Chondrocyte (in vitro differentiated cells): ENCODE measurements at regions not wholly inside any gene's neighbourhood (a gene's known extent, or its start where the extent isn't known, plus 50 kb on each side); places are given as distances from the start of the nearest gene placed in this dataset.

Source experiments
- DNase-seq: peaks from one replicate; pipeline ENCODE4 v3.0.0; 2021; ENCODE audit warnings: mixed read lengths, low spot score
- H3K27ac Mint-ChIP-seq: one replicate; pipeline ENCODE4 v1.8.0; 2021; ENCODE audit warnings: mild to moderate bottlenecking, moderate library complexity, mixed read lengths; ENCODE audit not compliant: unreplicated experiment
- H3K27me3 Mint-ChIP-seq: 2 replicates; pipeline ENCODE4 v1.8.0; 2021; ENCODE audit warnings: low read depth, mixed read lengths
- H3K36me3 Mint-ChIP-seq: 2 replicates; pipeline ENCODE4 v1.8.0; 2021; ENCODE audit warnings: low read depth, mixed read lengths
- H3K4me1 Mint-ChIP-seq: 2 replicates; pipeline ENCODE4 v1.8.0; 2021; ENCODE audit warnings: low read depth, mild to moderate bottlenecking, mixed read lengths
- H3K4me3 Mint-ChIP-seq: one replicate; pipeline ENCODE4 v1.8.0; 2021; ENCODE audit warnings: mild to moderate bottlenecking, moderate library complexity, mixed read lengths; ENCODE audit not compliant: unreplicated experiment
- H3K9me3 Mint-ChIP-seq: 2 replicates; pipeline ENCODE4 v1.8.0; 2021; ENCODE audit warnings: low read depth, mixed read lengths
- TF ChIP-seq, protein P1 (sequence below): fragments of 200-600 bp; sonication (generic); IDR thresholded peaks from 2 replicates; pipeline ENCODE4 v1.5.0; 2021; ENCODE audit warnings: antibody characterized with exemption, mild to moderate bottlenecking, moderate library complexity

GRCh38 chr2:223420048-223420447, 182.1 kb downstream of the SCG2 start:
- H3K9me3 Mint-ChIP-seq = peaks cover under 1% of the 10 kb centered on the region
- TF ChIP-seq, protein P1, sequence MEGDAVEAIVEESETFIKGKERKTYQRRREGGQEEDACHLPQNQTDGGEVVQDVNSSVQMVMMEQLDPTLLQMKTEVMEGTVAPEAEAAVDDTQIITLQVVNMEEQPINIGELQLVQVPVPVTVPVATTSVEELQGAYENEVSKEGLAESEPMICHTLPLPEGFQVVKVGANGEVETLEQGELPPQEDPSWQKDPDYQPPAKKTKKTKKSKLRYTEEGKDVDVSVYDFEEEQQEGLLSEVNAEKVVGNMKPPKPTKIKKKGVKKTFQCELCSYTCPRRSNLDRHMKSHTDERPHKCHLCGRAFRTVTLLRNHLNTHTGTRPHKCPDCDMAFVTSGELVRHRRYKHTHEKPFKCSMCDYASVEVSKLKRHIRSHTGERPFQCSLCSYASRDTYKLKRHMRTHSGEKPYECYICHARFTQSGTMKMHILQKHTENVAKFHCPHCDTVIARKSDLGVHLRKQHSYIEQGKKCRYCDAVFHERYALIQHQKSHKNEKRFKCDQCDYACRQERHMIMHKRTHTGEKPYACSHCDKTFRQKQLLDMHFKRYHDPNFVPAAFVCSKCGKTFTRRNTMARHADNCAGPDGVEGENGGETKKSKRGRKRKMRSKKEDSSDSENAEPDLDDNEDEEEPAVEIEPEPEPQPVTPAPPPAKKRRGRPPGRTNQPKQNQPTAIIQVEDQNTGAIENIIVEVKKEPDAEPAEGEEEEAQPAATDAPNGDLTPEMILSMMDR = no peak
- no peak overlapping the region for H3K4me3 Mint-ChIP-seq
- no peak for DNase-seq
- no peak overlapping the region for H3K27ac Mint-ChIP-seq
- H3K27me3 Mint-ChIP-seq = no peaks in the 10 kb centered on the region
- H3K36me3 Mint-ChIP-seq = no peaks in the 10 kb centered on the region
- H3K4me1 Mint-ChIP-seq = peaks cover 18% of the 10 kb centered on the region

DNA sequence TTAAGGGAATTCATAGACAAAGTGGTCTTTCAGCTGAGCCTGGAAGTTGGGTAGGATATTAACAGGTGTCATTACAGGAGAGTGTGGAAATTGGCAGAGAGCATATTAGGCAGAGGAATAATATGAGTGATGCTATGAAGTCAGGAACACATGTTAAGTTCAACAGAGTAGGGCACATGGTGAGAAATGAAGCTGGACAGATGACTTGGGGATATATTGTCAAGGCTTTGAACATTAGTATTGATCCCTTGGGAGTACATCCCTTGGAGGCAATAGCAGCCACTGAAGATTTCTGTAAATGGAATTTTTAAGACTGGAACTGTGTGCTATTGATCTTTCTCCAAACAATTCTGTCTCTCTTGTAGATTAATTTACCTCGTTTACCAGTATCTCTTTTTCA, 170.7 kb downstream of the SCG2 start:
- Mint-ChIP-seq H3K27me3 (no peaks in the 10 kb centered on the region), H3K4me3 (no peak overlapping the region), H3K9me3 (peaks cover 13% of the 10 kb centered on the region), H3K27ac (no peak overlapping the region), H3K4me1 (no peaks in the 10 kb centered on the region), H3K36me3 (no peaks in the 10 kb centered on the region)
- TF ChIP-seq, protein P1 = no peak
- DNase-seq = no peak

DNA sequence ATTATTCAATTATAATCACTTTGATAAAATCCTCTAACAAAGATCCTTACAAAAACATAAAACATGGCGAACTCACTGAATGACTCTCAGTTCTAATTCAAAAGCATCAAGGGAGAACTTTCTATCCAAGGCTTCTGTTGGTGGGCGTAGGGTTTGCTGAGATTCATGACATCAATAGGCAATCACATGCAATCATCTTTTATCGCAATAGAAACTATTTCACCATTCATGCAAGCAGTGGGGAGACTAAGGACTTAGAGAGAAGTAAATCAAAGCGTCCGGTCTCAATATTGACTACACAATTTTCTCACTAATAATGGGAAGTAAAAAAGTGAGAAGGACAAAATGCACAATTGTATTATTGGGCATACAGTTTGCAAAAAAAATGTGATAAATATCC, 168.7 kb downstream of the SCG2 start:
- Mint-ChIP-seq H3K27me3 (no peaks in the 10 kb centered on the region), H3K9me3 (no peaks in the 10 kb centered on the region), H3K27ac (no peak overlapping the region), H3K4me1 (no peaks in the 10 kb centered on the region), H3K4me3 (no peak overlapping the region), H3K36me3 (no peaks in the 10 kb centered on the region)
- TF ChIP-seq, protein P1 = no peak
- no peak for DNase-seq

GRCh38 chr2:223437788-223438187, 164.4 kb downstream of the SCG2 start:
- TF ChIP-seq, protein P1 = no peak
- H3K9me3 Mint-ChIP-seq = no peaks in the 10 kb centered on the region
- no peak overlapping the region for H3K4me3 Mint-ChIP-seq
- DNase-seq = no peak
- H3K27ac Mint-ChIP-seq = no peak overlapping the region
- peaks cover 11% of the 10 kb centered on the region for H3K4me1 Mint-ChIP-seq
- H3K27me3 Mint-ChIP-seq = no peaks in the 10 kb centered on the region
- H3K36me3 Mint-ChIP-seq = no peaks in the 10 kb centered on the region

DNA sequence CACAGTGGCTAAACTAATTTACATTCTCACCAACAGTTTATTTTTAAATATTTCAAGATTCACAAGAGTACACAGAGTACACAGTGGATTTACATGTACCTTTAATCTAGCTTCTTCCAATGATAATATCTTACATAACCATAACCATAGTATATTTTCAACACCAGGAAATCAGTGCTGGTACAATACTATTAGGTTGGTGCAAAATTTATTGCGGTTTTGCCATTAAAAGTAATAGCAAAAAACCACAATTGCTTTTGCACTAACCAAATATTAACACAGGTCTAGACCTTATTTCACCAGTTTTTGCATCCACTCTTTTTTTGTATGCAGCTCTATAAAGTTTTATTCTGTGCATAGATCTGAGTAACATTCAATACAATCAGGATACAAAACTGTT, 163.0 kb downstream of the SCG2 start:
- no peaks in the 10 kb centered on the region for H3K36me3 Mint-ChIP-seq
- no peaks in the 10 kb centered on the region for H3K9me3 Mint-ChIP-seq
- H3K27me3 Mint-ChIP-seq = no peaks in the 10 kb centered on the region
- no peak for DNase-seq
- TF ChIP-seq, protein P1 = no peak
- H3K4me1 Mint-ChIP-seq = peaks cover 25% of the 10 kb centered on the region
- no peak overlapping the region for H3K4me3 Mint-ChIP-seq
- no peak overlapping the region for H3K27ac Mint-ChIP-seq
